Stomach (tissue), 4 donors: ENCODE measurements at regions not wholly inside any gene's neighbourhood (a gene's known extent, or its start where the extent isn't known, plus 50 kb on each side); places are given as distances from the start of the nearest gene placed in this dataset.

Experiments used
- CTCF ChIP-seq, 7 experiments: fragments of 450-650 bp in 4 of 7; fragments of 200-600 bp in 3 of 7; sonication (generic) in 3 of 7; IDR thresholded peaks; one replicate each; pipeline ENCODE4 v1.5.1; 2016 to 2019; ENCODE audit warnings: antibody characterized with exemption in 7 of 7, control low read depth in 2 of 7, mild to moderate bottlenecking in 1 of 7
- POLR2A ChIP-seq, 4 donors: fragments of 450-650 bp; IDR thresholded peaks; one replicate each; pipeline ENCODE4 v1.6.1; 2016; ENCODE audit warnings: antibody characterized with exemption in 4 of 4, control low read depth in 2 of 4, mild to moderate bottlenecking in 1 of 4, moderate library complexity in 1 of 4
- POLR2AphosphoS5 ChIP-seq, 3 donors: sonication (generic); formaldehyde crosslinking; IDR thresholded peaks; one replicate each; pipeline ENCODE4 v1.6.1; 2016; ENCODE audit warnings: antibody characterized with exemption in 3 of 3

GRCh38 chr12:95396849-95397468 lies 77.0 kb upstream of the METAP2 start:
- no peak for TF ChIP-seq POLR2A (IDR thresholded peaks at IDR 0.05)
- TF ChIP-seq CTCF (IDR thresholded peaks at IDR 0.05) = no peak
- TF ChIP-seq POLR2AphosphoS5 (IDR thresholded peaks at IDR 0.05) = no peak
